Gastrocnemius medialis (tissue), 4 donors: ENCODE measurements at regions not wholly inside any gene's neighbourhood (a gene's known extent, or its start where the extent isn't known, plus 50 kb on each side); places are given as distances from the start of the nearest gene placed in this dataset.
"Not testable (repeated sequence)": the region's sequence is repeated elsewhere in the genome, so short reads cannot be mapped to it uniquely, and the experiment has no call there.

ENCODE experiments used
- POLR2A ChIP-seq, 2 donors: fragments of 450-650 bp; IDR thresholded peaks; one replicate each; pipeline ENCODE4 v1.6.1; 2017; ENCODE audit warnings: antibody characterized with exemption in 2 of 2, mild to moderate bottlenecking in 2 of 2, moderate library complexity in 2 of 2
- TF ChIP-seq, protein P1 (sequence below), 5 experiments: fragments of 450-650 bp in 3 of 5; fragments of 200-600 bp in 2 of 5; sonication (generic) in 2 of 5; IDR thresholded peaks in 4 of 5; conservative IDR thresholded peaks in 1 of 5; 1 replicate in 4 of 5; 2 replicates in 1 of 5; pipeline ENCODE4 v1.5.1; 2016 to 2019; ENCODE audit warnings: antibody characterized with exemption in 5 of 5, mild to moderate bottlenecking in 3 of 5, moderate library complexity in 3 of 5

DNA sequence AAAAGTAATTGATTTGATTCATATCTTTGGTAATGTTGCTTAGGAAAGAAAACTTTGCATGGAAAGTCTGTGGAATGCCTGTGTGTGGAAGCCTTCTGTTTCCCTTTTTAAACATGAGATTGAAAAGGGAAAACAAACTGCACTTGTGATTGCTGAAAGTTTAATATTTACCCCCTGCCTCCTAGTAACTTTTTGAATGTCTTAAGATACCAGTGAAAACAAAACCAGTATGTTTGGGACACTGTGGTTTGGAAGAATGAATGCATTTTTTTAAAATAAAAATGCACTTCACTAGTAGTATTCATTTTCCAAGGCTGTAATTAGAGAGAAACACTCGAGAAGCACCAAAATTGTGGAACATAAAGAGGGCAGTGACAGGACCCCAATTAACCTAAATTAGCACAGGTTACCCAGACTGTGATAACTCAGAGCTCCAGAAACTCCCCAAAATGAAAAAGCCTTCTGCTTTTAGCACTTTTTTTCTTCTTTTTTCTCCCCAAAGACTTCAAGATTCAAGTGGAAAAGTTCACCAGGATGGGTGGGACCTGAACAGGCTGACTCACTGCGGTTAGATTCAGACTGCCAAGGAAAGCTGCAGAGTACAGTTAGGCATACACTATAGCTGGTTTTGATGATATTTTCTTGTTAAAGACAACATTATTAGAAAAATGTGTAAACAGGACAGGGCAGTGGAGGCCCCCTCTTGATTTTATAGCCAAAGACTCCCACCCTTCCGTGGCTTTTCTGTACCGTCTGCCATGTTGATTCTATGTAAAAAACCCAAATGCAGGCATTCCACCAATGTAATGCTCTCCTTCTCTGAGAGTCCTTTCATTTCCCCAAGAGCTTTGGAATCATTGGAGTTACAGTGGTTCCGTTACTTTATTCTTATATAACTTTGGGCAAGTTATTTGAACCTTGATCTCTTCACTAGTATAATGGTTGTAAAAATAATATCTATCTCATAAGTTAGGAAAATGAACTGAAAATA lies 88.6 kb upstream of the NBPF26 start:
- TF ChIP-seq, protein P1, sequence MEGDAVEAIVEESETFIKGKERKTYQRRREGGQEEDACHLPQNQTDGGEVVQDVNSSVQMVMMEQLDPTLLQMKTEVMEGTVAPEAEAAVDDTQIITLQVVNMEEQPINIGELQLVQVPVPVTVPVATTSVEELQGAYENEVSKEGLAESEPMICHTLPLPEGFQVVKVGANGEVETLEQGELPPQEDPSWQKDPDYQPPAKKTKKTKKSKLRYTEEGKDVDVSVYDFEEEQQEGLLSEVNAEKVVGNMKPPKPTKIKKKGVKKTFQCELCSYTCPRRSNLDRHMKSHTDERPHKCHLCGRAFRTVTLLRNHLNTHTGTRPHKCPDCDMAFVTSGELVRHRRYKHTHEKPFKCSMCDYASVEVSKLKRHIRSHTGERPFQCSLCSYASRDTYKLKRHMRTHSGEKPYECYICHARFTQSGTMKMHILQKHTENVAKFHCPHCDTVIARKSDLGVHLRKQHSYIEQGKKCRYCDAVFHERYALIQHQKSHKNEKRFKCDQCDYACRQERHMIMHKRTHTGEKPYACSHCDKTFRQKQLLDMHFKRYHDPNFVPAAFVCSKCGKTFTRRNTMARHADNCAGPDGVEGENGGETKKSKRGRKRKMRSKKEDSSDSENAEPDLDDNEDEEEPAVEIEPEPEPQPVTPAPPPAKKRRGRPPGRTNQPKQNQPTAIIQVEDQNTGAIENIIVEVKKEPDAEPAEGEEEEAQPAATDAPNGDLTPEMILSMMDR (IDR thresholded peaks at IDR 0.05 in 4 of 5, conservative IDR thresholded peaks at IDR 0.05 in 1 of 5): not testable (repeated sequence)
- TF ChIP-seq POLR2A (IDR thresholded peaks at IDR 0.05): not testable (repeated sequence)
